IMR-90 (cell line): ENCODE measurements at regions not wholly inside any gene's neighbourhood (a gene's known extent, or its start where the extent isn't known, plus 50 kb on each side); places are given as distances from the start of the nearest gene placed in this dataset.

Experiments
- ATAC-seq: fragments of 200-7000 bp; cut with Tn5 transposase; 2 replicates; pipeline ENCODE4 v1.9.1; 2020; ENCODE audit warnings: low read depth, mild to moderate bottlenecking, moderate library complexity
- BruUV-seq: library from RNA; stranded (reverse); fragments of 400-500 nt; replicated peaks from 2 replicates; lab custom pipeline; 2021; lab: Mats Ljungman, UMichigan
- CTCF ChIA-PET: fragments of 300-600 bp; formaldehyde crosslinking; extraction: SDS; loops from one replicate; lab custom pipeline; 2021; ENCODE audit warnings: antibody characterized with exemption; lab: Yijun Ruan, JAX
- POLR2A ChIA-PET: fragments of 300-600 bp; sonication (Branson Sonifier 250); formaldehyde crosslinking; loops from one replicate; lab custom pipeline; 2022; ENCODE audit warnings: antibody characterized with exemption; ENCODE audit not compliant: unreplicated experiment; lab: Charles Lee
- DNase-seq: peaks from one replicate; pipeline ENCODE4 v3.0.0; 2013
- H2AFZ ChIP-seq: replicated peaks from 2 replicates; pipeline ENCODE3; 2013; ENCODE audit warnings: low read length, mild to moderate bottlenecking; ENCODE audit not compliant: poor library complexity
- H2AK5ac ChIP-seq: 2 replicates; pipeline ENCODE4 v1.6.1; 2013; ENCODE audit warnings: low read depth, low read length, inconsistent platforms
- H2AK9ac ChIP-seq: replicated peaks from 2 replicates; pipeline ENCODE3; 2013; ENCODE audit warnings: mild to moderate bottlenecking, low read depth, low read length, moderate library complexity; ENCODE audit not compliant: poor library complexity
- H2BK120ac ChIP-seq: 2 replicates; pipeline ENCODE4 v1.6.1; 2013; ENCODE audit warnings: low read depth, low read length, inconsistent platforms
- H2BK15ac ChIP-seq: 3 replicates; pipeline ENCODE4 v1.6.1; 2013; ENCODE audit warnings: low read depth, low read length, inconsistent platforms
- H2BK20ac ChIP-seq: 2 replicates; pipeline ENCODE4 v1.6.1; 2013; ENCODE audit warnings: low read depth, mild to moderate bottlenecking, inconsistent platforms, low read length, moderate library complexity
- H2BK5ac ChIP-seq: 2 replicates; pipeline ENCODE4 v1.6.1; 2013; ENCODE audit warnings: mild to moderate bottlenecking, low read depth, low read length, inconsistent platforms; ENCODE audit not compliant: poor library complexity, severe bottlenecking
- H3K14ac ChIP-seq: replicated peaks from 2 replicates; pipeline ENCODE4 v1.6.1; 2013; ENCODE audit warnings: low read depth, low read length, inconsistent platforms
- H3K18ac ChIP-seq: 2 replicates; pipeline ENCODE4 v1.6.1; 2013; ENCODE audit warnings: low read depth, low read length, control low read depth
- H3K23ac ChIP-seq: 2 replicates; pipeline ENCODE4 v1.6.1; 2013; ENCODE audit warnings: low read depth, low read length, inconsistent platforms
- H3K27ac ChIP-seq: 2 replicates; pipeline ENCODE4 v1.5.1; 2013; ENCODE audit warnings: mild to moderate bottlenecking, control low read depth, low read length; ENCODE audit not compliant: insufficient read depth
- H3K27me3 ChIP-seq: 2 replicates; pipeline ENCODE4 v1.6.1; 2013; ENCODE audit warnings: low read length; ENCODE audit not compliant: control insufficient read depth, insufficient read depth
- H3K36me3 ChIP-seq: 2 replicates; pipeline ENCODE4 v1.6.1; 2013; ENCODE audit warnings: low read length, mixed read lengths; ENCODE audit not compliant: control insufficient read depth, insufficient read depth
- H3K4ac ChIP-seq: 2 replicates; pipeline ENCODE4 v1.6.1; 2013; ENCODE audit warnings: low read depth, low read length, inconsistent platforms
- H3K4me1 ChIP-seq: 2 replicates; pipeline ENCODE4 v1.6.1; 2013; ENCODE audit warnings: low read length, mixed read lengths; ENCODE audit not compliant: control insufficient read depth, insufficient read depth
- H3K4me2 ChIP-seq: 2 replicates; pipeline ENCODE4 v1.6.1; 2013; ENCODE audit warnings: low read depth, mild to moderate bottlenecking, control low read depth, low read length, moderate library complexity
- H3K4me3 ChIP-seq: 2 replicates; pipeline ENCODE4 v1.5.1; 2013; ENCODE audit warnings: low read depth, mild to moderate bottlenecking, control low read depth, low read length, moderate library complexity; ENCODE audit not compliant: insufficient read depth
- H3K56ac ChIP-seq: 2 replicates; pipeline ENCODE4 v1.6.1; 2013; ENCODE audit warnings: low read length, inconsistent platforms; ENCODE audit not compliant: insufficient read depth; ENCODE audit errors: extremely low read depth
- H3K79me1 ChIP-seq, 2 experiments: 2 replicates each; pipeline ENCODE4 v1.6.1; 2013; ENCODE audit warnings: low read length in 2 of 2, inconsistent platforms in 1 of 2, low read depth in 1 of 2
- H3K9ac ChIP-seq: 2 replicates; pipeline ENCODE4 v1.6.1; 2013; ENCODE audit warnings: low read depth, low read length, control low read depth
- H3K9me1 ChIP-seq: 2 replicates; pipeline ENCODE4 v1.6.1; 2013; ENCODE audit warnings: low read length, inconsistent platforms; ENCODE audit not compliant: insufficient read depth
- H3K9me3 ChIP-seq: 2 replicates; pipeline ENCODE4 v1.6.1; 2013; ENCODE audit warnings: low read length; ENCODE audit not compliant: control insufficient read depth, insufficient read depth
- H4K20me1 ChIP-seq: 2 replicates; pipeline ENCODE4 v1.6.1; 2013; ENCODE audit warnings: low read length, inconsistent platforms; ENCODE audit not compliant: insufficient read depth
- H4K5ac ChIP-seq: 2 replicates; pipeline ENCODE4 v1.6.1; 2013; ENCODE audit warnings: mild to moderate bottlenecking, low read depth, low read length, control low read depth
- H4K8ac ChIP-seq, 2 experiments: 2 replicates each; pipeline ENCODE4 v1.6.1; 2013; ENCODE audit warnings: low read depth in 2 of 2, low read length in 2 of 2, control low read depth in 1 of 2, inconsistent platforms in 1 of 2
- H4K91ac ChIP-seq: 2 replicates; pipeline ENCODE4 v1.6.1; 2013; ENCODE audit warnings: low read depth, low read length, inconsistent platforms; ENCODE audit not compliant: insufficient read depth
- BHLHE40 ChIP-seq: fragments of 150-350 bp; IDR thresholded peaks from 2 replicates; pipeline ENCODE4 v1.6.1; 2016; ENCODE audit warnings: mild to moderate bottlenecking, low read depth, low read length
- CHD1 ChIP-seq: IDR thresholded peaks from 2 replicates; pipeline ENCODE4 v1.6.1; 2012; ENCODE audit warnings: low read depth, low read length, improper control_type of control experiment
- CTCF ChIP-seq: conservative IDR thresholded peaks from 2 replicates; pipeline ENCODE4 v1.5.1; 2012; ENCODE audit warnings: mild to moderate bottlenecking, low read depth, low read length, improper control_type of control experiment
- FOS ChIP-seq: fragments of 150-350 bp; IDR thresholded peaks from 2 replicates; pipeline ENCODE4 v1.6.1; 2016; ENCODE audit warnings: low read depth, low read length
- MAFK ChIP-seq: IDR thresholded peaks from 2 replicates; pipeline ENCODE4 v1.6.1; 2012; ENCODE audit warnings: low read depth, low read length, improper control_type of control experiment
- MAZ ChIP-seq: IDR thresholded peaks from 2 replicates; pipeline ENCODE4 v1.6.1; 2012; ENCODE audit warnings: low read depth, mild to moderate bottlenecking, low read length, improper control_type of control experiment, moderate library complexity, borderline replicate concordance
- MXI1 ChIP-seq: IDR thresholded peaks from 2 replicates; pipeline ENCODE4 v1.6.1; 2012; ENCODE audit warnings: low read depth, mild to moderate bottlenecking, low read length, moderate library complexity, borderline replicate concordance
- POLR2A ChIP-seq: IDR thresholded peaks from 2 replicates; pipeline ENCODE4 v1.6.1; 2012; ENCODE audit warnings: mild to moderate bottlenecking, low read depth, low read length
- RAD21 ChIP-seq: IDR thresholded peaks from 2 replicates; pipeline ENCODE4 v1.6.1; 2012; ENCODE audit warnings: low read length, improper control_type of control experiment
- RFX5 ChIP-seq: IDR thresholded peaks from 2 replicates; pipeline ENCODE4 v1.8.0; 2012; ENCODE audit warnings: low read depth, mild to moderate bottlenecking, low read length, moderate library complexity
- SMC3 ChIP-seq: fragments of 150-350 bp; IDR thresholded peaks from 2 replicates; pipeline ENCODE4 v1.6.1; 2016; ENCODE audit warnings: low read depth, mild to moderate bottlenecking, antibody characterized with exemption, low read length, moderate library complexity
- USF2 ChIP-seq: fragments of 150-350 bp; IDR thresholded peaks from 2 replicates; pipeline ENCODE4 v1.6.1; 2017; ENCODE audit warnings: mild to moderate bottlenecking, antibody characterized with exemption, low read length, low read depth
- WGBS, 2 experiments: methylation state at CpG; one replicate each; pipeline versions ENCODE4 v1.1.5 to v1.1.7; 2013; ENCODE audit warnings: missing lambda C conversion rate in 2 of 2; ENCODE audit not compliant: insufficient read length in 1 of 2; ENCODE audit errors: extremely low coverage in 2 of 2; 5-methylcytosine and 5-hydroxymethylcytosine counted together
- dilution Hi-C: fragments of 300-500 bp; cut with HindIII; formaldehyde crosslinking; loops from one replicate; pipeline ENCODE4 v1.14.3; 2018; ENCODE audit warnings: low sequenced_read_pairs; ENCODE audit not compliant: unreplicated experiment
- in situ Hi-C: fragments of 300-500 bp; cut with MboI; formaldehyde crosslinking; loops from 3 replicates; pipeline ENCODE4 v1.14.3; 2019; ENCODE audit warnings: low sequenced_read_pairs, inconsistent platforms, mixed read lengths
- intact Hi-C: fragments of 100-400 bp; cut with micrococcal nuclease; formaldehyde crosslinking; loops from 2 replicates; pipeline ENCODE4 v1.10.0; 2022

- peaks cover 100% of the 10 kb centered on the region for H4K20me1 ChIP-seq
- peak overlapping the region; percentile 33 for H2AK9ac ChIP-seq
- 35% methylated on average over 8 of the region's 27 CpGs; no CpG with 5 or more reads in 1 of the 2 experiments for WGBS, 2 experiments
- BruUV-seq: no TSS peak
- DNase-seq (peak; percentile 95), ATAC-seq (peak; percentile 45)
- no peaks in the 10 kb centered on the region for H3K27me3 ChIP-seq
- H2AFZ ChIP-seq: peak overlapping the region; percentile 28
- peaks cover 50% of the 10 kb centered on the region for H3K9me1 ChIP-seq
- ChIA-PET CTCF (no interaction called here), POLR2A (no interaction called here)
- H3K9me3 ChIP-seq: no peaks in the 10 kb centered on the region
- peaks cover 4% of the 10 kb centered on the region for H3K36me3 ChIP-seq
- in situ Hi-C loops: no loop called here
- intact Hi-C loops: loop anchor here (5.0 kb wide), 1 partner anchor 143 kb away; no protein-coding TSS in a partner anchor
- no peak overlapping the region for H3K18ac ChIP-seq
- peak overlapping the region; percentile 18; the same call in 1 of the 2 replicates for H3K27ac ChIP-seq
- dilution Hi-C loops: no loop called here
- peak overlapping the region; percentile 51 for H3K14ac ChIP-seq
- H3K4me3 ChIP-seq: no peak overlapping the region
- H3K79me1 ChIP-seq: peaks cover 57 to 97% of the 10 kb centered on the region in 2 experiments
- H2BK120ac ChIP-seq: peak overlapping the region; percentile 35; the same call in 1 of the 2 replicates
- H3K56ac ChIP-seq: peak overlapping the region; percentile 6; the same call in 1 of the 2 replicates
- H3K4me2 ChIP-seq: peak overlapping the region; percentile 38; the same call in 1 of the 2 replicates
- H4K8ac ChIP-seq: peak overlapping the region in 1 of 2 experiments; percentile 43; a peak in 1 of 4 replicates
- no peak overlapping the region for H2BK5ac ChIP-seq
- no peak overlapping the region for H2BK20ac ChIP-seq
- H4K91ac ChIP-seq: peak overlapping the region; percentile 55; the same call in 1 of the 2 replicates
- 0 out of 3 replicates have a peak overlapping the region, but pooled peaks have one; percentile 32 for H2BK15ac ChIP-seq
- H3K9ac ChIP-seq: no peak overlapping the region
- no peak overlapping the region for H4K5ac ChIP-seq
- H3K4ac ChIP-seq: peak overlapping the region; percentile 78
- peak overlapping the region; percentile 60 for H3K23ac ChIP-seq
- peak overlapping the region; percentile 96 for H2AK5ac ChIP-seq
- peaks cover 77% of the 10 kb centered on the region for H3K4me1 ChIP-seq
- TF ChIP-seq MXI1 (0 out of 2 replicates have a peak, but pooled peaks have one; percentile 34), CHD1 (no peak), USF2 (no peak), SMC3 (0 out of 2 replicates have a peak, but pooled peaks have one; percentile 12), POLR2A (peak; percentile 7; the same call in 1 of the 2 replicates), RFX5 (no peak), MAZ (peak; percentile 96), MAFK (no peak), RAD21 (peak; percentile 19; the same call in 1 of the 2 replicates), BHLHE40 (peak; percentile 59), FOS (0 out of 2 replicates have a peak, but pooled peaks have one; percentile 32), CTCF (no peak)
These were observed 334.5 kb downstream of the SEC14L1 start for GRCh38 chr17:77475016-77475976.
